AG09319 (cell line): ENCODE measurements at regions not wholly inside any gene's neighbourhood (a gene's known extent, or its start where the extent isn't known, plus 50 kb on each side); places are given as distances from the start of the nearest gene placed in this dataset.
A peak's percentile ranks its signal among the peaks of the same experiment; 100 is the strongest.
"Not testable (repeated sequence)": the region's sequence is repeated elsewhere in the genome, so short reads cannot be mapped to it uniquely, and the experiment has no call there.

ENCODE experiments used
- DNase-seq: peaks from one replicate; pipeline ENCODE4 v3.0.0-alpha.2; 2010; ENCODE audit warnings: low read depth; ENCODE audit errors: extremely low read depth
- TF ChIP-seq, protein P1 (sequence below): IDR thresholded peaks from 2 replicates; pipeline ENCODE4 v1.5.1; 2011; ENCODE audit warnings: low read depth, mild to moderate bottlenecking, inconsistent platforms, low read length, moderate library complexity

DNA sequence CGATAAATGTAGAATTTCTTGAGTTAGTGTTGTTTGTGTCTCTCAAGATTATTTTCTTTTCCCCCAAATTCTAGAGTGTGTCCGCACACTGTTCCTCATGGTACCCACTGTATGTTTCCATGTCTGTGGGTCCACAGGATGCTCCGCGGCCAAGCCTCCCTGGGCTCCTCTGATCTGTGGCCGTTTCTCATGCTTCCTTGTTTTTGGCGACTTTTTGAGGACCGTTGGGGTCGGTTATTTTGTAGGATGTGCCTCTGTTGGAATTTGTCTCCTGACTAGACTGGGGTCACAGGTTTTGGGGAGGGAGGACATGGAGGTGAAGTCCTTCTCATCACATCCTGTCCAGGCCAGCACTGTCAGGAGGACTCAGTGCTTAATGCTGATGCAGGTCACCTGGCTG, 140.0 kb downstream of the LAT start:
- TF ChIP-seq, protein P1, sequence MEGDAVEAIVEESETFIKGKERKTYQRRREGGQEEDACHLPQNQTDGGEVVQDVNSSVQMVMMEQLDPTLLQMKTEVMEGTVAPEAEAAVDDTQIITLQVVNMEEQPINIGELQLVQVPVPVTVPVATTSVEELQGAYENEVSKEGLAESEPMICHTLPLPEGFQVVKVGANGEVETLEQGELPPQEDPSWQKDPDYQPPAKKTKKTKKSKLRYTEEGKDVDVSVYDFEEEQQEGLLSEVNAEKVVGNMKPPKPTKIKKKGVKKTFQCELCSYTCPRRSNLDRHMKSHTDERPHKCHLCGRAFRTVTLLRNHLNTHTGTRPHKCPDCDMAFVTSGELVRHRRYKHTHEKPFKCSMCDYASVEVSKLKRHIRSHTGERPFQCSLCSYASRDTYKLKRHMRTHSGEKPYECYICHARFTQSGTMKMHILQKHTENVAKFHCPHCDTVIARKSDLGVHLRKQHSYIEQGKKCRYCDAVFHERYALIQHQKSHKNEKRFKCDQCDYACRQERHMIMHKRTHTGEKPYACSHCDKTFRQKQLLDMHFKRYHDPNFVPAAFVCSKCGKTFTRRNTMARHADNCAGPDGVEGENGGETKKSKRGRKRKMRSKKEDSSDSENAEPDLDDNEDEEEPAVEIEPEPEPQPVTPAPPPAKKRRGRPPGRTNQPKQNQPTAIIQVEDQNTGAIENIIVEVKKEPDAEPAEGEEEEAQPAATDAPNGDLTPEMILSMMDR: no peak
- no peak for DNase-seq

DNA sequence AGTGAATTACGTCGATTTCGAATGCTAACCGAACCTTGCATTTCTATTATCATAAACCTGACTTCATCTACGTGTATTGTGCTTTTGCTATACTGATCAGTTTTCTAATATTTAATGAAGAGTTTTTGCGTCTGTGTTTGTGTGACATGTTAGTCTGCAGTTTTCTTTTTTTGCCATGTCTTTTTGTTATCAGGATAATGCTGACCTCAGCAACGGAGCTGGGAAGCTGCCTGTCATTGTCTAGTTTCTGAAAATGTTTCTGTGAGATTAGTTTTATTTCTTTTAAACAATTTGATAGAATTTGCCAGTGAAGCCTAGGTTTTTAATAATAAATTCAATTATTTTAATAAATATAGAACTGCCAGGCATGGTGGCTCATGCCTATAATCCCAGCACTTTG, 139.3 kb downstream of the LAT start:
- DNase-seq: not testable (repeated sequence)

DNA sequence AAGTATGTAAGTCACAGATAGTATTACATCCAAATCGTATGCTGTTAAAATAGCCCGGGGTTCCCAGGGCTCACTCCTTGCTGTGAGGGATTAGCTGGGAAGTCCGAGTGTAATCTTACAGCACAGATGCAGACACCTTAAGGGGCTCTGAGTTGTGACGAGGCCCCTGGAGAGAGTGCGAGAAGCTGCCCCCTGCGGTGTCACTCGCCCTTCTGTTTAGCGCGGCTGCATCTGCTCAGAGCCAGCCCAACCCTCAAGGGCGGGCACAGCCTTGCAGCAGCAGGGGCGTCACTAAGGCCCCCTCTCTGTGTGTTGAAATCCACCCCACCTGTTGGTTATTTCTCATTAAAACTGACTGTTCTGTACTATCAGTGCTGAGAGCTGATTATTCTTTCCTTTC, 135.8 kb downstream of the LAT start:
- DNase-seq: not testable (repeated sequence)

DNA sequence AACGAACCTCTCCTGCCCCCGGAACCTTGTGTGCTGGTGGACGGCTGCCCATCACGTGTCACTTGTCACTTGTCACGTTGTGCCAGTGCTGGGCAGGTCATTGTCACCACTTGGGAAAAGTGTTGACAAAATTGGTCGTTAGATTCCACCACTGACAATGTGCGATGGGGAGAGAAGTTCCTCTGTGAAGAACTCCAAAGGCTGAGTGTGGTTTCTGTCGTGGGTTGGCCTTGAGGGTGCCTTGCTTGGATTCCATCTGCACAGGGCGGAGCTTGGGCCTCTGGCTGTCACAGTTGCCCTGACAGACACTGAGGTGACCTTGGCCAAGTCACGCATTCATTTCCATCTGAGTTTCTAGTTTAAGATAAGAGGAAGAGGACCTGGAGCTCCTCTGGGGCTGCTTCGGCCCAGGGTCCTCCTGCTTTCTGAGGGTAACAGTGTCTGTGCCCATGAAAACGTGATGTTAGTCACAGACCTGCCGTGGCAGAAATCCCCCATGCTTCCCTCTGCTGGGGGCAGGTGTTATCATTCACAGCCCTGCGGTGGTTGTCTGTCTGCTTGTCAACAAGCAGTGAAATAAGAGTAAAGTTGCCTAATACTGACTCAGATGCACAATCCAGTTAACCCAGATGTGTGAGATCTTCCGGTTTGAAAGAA, 133.6 kb downstream of the LAT start:
- not testable (repeated sequence) for DNase-seq

DNA sequence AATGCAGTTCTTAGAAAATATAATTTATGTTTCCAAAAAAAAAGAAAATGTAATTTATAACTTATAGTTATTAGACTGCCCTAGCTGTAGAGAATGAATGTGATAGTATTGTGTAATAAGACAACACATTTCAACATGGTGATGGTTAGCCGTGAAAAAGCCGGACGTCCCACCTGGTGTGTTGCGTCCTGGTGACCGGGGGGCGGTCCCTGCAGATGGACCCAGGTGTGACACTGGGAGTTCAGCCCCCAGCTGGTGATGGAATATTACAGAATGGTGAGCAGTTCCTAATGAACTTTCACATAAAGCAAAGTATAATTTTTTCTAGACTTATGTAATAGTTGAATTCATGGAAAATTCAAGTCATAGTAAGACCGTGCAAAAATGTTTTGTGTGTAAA, 132.8 kb downstream of the LAT start:
- TF ChIP-seq, protein P1: no peak
- DNase-seq: no peak

DNA sequence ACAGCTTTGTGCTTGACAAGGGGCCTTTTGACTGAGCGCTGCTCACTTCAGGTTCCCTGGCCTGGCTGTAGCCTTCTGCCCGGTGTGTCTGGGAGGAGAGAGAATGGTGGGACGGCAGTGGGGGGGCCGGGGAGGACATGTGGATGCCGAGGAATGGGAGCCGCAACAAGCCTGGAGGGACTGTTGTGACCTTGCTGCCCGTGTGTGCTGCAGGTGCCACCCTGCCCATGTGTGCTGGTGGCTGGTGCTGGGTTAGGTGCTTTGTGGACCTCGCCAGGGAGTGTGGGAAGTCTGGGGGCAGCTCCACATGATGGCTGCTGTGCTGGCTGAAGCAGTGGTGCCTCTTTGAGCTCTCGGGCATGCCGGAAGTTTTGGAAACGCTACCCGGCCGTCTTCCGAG, 132.1 kb downstream of the LAT start:
- TF ChIP-seq, protein P1: no peak
- DNase-seq: no peak

DNA sequence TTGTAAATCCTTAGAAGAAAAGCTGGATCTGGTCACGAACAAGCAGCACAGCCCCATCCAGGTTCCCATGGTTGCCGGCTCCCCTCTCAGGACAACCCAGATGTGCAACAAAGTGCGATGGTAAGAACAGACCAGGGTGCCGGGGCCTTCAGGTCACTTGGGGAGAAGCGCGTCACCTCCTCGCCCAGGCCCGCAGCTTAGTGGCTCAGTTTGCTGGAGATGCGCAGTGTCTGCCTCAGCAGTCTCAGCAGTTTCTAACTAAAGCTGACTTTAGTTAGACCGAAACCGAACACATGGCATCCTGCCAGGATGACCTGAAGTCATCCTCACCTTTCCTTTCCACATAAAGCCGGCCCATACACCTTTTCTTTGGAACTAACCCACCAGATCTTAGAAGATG, 131.4 kb downstream of the LAT start:
- DNase-seq: not testable (repeated sequence)

DNA sequence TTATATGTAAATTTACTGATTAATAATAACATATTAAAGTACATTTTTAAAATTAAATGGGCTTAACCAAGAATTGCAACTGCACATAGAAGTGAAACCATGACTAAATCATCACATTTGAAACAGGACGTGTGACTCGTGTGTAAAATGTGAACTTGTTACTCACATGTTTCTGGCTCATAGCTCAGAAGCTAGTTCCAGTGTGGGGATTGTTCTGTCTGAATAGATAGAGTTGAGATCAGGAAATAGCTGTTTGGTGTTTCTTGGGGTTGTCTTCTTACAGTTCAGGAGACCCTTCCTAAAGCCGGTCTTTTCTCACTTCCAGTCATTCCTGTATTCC, 130.9 kb downstream of the LAT start:
- not testable (repeated sequence) for DNase-seq

DNA sequence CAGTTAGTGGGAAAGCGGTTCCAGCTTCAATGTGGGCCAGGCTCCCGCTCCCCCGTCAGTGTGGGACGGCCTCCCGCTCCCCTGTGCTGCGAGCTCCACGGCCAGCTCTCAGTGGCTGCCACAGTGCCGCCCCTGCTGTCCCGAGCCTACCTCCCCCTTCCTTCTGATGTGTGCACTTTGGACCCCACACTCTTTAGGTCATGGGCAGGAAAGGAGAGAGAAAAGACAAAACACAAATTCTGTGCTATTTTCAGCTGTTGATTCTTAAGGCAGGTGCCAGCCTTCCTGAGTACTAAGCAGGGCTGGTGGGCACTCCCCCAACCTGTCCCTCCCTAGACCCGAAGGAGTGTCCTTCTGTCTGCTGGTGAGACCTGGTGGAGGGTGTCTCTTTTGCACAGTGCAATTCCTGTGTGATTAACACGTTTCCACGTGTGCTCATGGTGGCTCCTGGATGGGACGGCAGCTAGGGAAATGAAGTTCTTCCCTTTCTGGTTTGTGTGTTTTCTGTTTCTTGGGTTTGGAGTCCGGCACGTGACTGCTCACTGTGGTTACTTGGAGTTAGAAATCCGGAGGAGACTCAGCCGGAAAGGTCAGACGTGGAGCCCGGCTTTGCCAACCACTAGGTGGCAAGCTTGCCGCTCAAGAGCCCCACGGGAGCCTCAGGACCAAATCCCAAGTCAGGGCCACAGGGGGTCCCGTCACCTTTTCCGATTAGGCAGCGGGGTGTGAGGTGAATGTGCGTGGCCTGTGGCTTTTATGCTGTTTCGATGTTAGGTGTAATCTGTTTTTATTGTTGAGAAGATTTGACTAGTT, 130.3 kb downstream of the LAT start:
- TF ChIP-seq, protein P1: peak; percentile 67
- peak; percentile 37 for DNase-seq

DNA sequence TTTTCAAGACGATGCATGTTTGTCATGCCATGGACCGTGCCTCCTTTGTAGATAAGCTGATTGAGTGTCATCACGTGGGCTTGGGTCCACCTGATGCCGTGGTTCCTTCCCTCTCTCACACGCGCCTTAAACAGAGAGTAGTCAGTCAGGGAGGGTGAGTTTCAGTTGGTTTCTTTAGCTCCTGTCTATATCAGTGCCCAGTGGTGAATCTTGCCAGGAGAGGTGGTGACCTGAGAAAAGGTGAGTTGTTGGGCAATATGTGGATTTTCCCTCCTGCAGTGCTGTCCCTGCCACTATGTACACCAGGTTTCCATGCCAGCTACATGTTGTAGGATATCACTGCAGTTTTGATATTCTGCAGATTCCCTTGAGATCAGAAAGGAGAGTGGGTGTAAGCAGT, 129.7 kb downstream of the LAT start:
- DNase-seq: no peak
- TF ChIP-seq, protein P1: no peak

DNA sequence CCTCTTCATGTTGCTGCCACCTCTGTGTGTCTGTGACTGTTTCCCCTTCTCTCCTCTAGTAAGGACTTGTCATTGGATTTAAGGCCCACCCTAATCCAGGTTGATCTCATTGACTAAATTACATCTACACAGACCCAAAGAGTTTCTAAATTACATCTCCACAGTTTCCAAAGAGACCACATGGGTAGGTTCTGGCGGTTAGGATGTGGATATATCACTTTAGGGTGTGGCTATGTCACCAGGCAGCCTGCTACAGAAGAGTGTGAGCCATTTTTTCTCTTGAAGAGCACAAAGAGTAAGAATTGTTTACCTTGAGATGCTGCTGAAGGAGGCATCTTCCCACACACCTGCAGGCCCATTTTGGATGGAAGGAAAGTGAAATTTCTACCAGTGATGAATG, 128.6 kb downstream of the LAT start:
- not testable (repeated sequence) for DNase-seq
